Activated CD4-positive, alpha-beta T cell treated with anti-CD3 and anti-CD28 coated beads, Interleukin-2, amount 50 U/mL, for 24 hours (primary cell): ENCODE measurements at regions not wholly inside any gene's neighbourhood (a gene's known extent, or its start where the extent isn't known, plus 50 kb on each side); places are given as distances from the start of the nearest gene placed in this dataset.
"Not testable (repeated sequence)": the region's sequence is repeated elsewhere in the genome, so short reads cannot be mapped to it uniquely, and the experiment has no call there.

ENCODE experiments used
- DNase-seq, 2 donors: peaks; one replicate each; pipeline ENCODE4 v3.0.0-alpha.2; 2020; ENCODE audit warnings: low read depth in 1 of 2, low spot score in 1 of 2

DNA sequence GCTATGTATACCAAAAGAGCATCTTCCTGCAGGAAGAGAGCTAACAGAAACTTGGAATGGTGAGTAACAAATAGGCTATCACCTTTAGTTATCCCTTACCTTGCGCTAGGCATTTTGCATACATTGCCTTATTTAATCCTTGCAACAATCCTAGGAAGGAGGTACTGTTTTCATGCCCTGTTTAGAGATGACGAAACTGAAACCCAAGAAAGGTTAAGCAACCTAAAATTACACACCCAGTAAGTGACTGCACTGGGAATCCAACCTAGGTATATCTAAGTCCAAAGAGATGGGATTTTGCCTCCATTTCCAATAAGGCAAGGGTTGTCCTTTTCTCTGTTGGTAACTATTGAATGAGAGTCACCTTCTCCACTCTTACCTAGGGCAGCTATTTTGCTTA lies 144.5 kb downstream of the TM2D1 start:
- DNase-seq = no peak

DNA sequence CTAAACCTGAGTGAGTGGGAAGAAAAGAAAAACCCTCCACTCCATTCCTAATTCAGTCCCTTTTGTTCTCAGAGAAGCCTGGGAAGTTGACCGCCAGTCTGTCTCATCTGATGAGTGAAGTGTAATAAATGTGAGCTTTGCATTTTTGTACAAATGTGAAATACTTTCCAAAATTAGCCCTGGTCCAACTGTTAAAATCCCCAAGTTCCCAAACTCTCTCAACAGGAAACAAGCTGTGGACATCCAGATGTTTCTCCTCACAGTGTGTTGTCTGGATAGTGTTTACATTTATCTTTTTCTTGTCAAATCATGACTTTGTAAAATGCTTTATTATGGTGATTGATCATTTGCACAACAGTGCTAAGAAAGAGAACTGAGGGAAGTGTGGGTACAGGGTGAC lies 145.1 kb downstream of the TM2D1 start:
- DNase-seq = no peak

GRCh38 chr1:61572046-61572445 lies 152.9 kb downstream of the TM2D1 start:
- DNase-seq = no peak

DNA sequence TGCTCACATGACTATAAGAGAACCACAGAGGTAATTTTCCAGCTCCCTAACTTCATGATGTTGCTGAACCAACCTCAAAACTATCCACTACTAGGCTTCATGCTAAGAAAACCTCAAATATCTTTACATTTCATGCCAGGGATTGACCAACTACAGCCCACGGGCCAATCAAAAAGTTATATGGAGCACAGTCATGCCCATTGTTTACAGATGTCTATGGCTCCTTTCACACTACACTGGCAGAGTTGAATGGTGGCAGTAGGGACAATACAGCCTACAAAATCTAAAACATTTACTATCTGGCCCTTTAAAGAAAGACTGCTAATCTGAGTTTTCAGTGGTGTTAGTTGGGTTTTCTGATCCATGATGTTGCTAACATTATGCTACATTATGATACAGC lies 154.8 kb downstream of the TM2D1 start:
- DNase-seq = no peak

GRCh38 chr1:61569303-61569621 lies 155.7 kb downstream of the TM2D1 start:
- DNase-seq = no peak

DNA sequence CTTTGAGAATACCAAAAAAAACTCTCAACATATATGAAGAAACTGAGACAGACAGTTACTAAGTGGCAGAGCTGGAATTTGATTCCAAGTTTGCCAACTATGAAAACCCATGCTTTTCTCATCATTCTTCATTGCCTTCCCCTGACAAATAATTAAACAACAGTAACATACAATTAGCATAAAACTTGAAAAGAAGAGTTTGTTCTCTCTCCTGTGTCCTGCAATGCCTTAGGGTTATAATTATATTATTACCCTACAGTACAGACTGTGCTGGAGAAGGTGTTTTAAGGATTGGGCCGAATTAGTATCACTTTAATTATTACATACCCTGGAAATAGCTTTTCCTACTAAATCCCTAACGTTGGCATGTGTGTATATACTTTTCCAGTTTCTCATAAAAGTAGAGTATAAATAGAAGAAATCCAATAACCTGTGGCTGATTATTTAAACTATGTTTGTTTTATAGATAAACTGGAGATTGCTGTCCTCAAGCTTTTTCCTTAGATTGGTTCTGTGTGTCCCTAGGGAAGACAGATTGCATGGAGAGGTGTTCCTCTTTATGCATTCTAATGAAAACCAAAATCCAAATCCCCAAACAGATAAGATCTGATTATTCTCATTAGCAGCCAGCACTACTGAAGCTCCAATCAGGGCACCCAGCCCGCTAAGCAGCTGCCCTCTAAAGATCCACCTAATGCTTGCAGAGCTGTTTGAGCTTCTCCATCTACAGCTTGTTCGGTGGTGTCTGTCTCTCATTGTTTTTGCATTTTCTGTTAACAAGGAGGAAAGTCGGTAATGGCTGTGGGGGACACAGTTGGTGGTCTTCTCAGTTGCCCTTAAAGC lies 156.3 kb downstream of the TM2D1 start:
- no peak for DNase-seq

DNA sequence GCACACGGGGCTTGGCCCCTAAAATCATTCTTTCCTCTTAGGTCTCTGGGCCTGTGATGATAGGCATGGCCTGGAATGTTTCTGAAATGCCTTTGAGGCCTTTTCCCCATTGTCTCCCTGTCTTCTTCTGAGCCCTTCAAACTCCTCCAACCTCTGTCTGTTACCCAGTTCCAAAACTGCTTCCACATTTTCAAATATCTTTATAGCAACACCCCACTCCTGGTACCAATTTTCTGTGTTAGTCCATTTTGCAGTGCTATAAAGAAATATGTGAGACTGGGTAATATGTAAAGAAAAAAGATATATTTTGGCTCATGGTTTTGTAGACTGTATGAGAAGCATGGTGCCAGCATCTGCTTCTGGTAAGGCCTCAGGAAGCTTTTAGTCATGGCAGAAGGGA lies 158.8 kb downstream of the TM2D1 start:
- no peak for DNase-seq

DNA sequence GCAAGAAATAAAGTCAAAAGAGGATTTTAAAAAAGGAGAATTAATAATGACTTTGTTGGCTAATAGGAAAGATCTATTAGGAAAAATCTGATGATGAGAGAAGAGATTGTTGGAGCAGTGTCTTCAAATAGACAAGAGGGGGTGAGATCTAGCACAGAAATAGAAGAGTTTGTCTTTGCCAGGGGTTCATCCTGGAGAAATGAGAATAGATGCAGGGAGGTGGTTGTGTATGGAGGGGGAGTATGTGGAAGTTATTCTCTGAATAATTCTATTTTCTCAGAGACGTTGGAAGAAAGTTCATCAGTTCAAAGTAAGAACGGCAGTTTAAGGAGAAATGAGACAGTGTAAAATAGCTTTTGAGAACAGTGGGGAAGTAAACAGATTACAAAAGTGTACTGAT lies 161.3 kb downstream of the TM2D1 start:
- no peak for DNase-seq

- DNase-seq = no peak
Observed at GRCh38 chr1:61561666-61562065, 163.3 kb downstream of the TM2D1 start.

- no peak for DNase-seq
Observed at GRCh38 chr1:61560385-61560784, 164.6 kb downstream of the TM2D1 start.

- DNase-seq = no peak
Observed at GRCh38 chr1:61556631-61557030, 168.3 kb downstream of the TM2D1 start.

DNA sequence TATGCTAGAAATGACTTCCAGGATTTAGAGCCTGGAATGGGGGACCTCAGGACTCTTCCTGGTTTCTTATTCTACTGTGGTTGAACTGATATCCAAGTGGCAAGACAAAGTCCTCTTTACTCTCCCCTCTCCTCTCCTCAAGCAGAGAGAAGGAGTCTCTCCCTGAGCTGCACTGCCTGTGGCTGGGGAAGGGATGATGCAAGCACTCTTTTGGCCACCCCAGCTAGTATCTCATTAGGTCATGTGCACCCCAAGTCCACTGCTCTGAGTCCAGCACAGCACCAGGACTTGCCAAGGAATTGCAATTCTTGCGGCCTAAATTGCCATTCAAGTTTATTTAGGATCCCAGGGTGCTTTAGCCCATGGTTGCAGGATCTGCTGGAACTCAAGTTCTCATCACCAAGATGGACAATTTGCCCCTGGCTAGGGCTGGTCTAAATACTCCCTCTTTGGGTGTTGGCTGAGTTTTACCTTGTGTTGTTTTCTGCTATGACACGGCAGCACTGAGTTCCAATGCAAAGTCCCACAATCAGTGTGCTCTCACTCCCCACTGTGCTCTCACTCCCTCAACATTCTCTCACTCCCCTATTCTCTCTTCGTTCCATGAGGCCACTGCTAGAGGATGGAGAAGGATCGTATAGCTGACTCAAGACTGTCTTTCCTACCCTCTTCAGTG lies 172.2 kb downstream of the TM2D1 start:
- no peak for DNase-seq

DNA sequence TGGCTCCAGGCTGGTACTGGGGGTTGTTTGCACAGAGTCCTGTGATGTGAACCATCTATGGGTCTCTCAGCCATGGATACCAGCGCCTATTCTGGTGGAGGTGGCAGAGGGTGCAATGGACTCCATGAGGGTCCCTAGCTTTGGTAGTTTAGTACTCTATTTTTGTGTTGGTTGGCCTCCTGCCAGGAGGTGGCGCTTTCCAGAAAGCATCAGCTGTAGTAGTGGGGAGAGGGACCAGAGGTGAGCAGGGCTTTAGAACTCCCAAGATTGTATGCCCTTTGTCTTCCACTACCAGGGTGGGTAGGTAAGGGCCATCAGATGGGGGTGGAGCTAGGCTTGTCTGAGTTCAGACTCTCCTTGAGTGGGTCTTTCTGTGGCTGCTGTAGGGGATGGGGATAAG lies 177.6 kb downstream of the TM2D1 start:
- DNase-seq = not testable (repeated sequence)

DNA sequence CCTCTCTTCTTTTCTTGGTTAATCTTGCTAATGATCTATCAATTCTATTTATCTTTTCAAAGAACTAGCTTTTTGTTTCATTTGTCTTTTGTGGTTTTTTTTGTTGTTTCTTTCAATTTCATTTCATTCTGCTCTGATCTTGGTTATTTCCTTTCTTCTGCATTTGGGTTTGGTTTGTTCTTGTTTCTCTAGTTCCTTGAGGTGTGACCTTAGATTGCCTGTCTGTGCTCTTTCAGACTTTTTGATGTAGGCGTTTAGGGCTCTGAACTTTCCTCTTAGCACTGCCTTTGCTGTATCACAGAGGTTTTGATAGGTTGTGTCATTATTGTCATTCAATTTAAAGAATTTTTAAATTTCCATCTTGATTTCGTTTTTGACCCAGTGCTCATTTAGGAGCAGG lies 180.1 kb downstream of the TM2D1 start:
- DNase-seq = not testable (repeated sequence)

DNA sequence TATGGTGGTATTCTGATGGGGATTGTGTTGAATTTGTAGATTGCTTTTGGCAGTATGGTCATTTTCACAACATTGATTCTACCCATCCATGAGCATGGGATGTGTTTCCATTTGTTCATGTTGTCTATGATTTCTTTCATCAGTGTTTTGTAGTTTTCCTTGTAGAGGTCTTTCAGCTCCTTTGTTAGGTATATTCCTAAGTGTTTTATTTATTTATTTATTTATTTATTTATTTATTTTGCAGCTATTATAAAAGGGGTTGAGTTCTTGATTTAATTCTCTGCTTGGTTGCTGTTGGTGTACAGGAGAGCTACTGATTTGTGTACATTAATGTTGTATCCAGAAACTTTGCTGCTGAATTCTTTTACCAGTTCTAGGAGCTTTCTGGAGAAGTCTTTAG lies 181.4 kb downstream of the TM2D1 start:
- DNase-seq = not testable (repeated sequence)

DNA sequence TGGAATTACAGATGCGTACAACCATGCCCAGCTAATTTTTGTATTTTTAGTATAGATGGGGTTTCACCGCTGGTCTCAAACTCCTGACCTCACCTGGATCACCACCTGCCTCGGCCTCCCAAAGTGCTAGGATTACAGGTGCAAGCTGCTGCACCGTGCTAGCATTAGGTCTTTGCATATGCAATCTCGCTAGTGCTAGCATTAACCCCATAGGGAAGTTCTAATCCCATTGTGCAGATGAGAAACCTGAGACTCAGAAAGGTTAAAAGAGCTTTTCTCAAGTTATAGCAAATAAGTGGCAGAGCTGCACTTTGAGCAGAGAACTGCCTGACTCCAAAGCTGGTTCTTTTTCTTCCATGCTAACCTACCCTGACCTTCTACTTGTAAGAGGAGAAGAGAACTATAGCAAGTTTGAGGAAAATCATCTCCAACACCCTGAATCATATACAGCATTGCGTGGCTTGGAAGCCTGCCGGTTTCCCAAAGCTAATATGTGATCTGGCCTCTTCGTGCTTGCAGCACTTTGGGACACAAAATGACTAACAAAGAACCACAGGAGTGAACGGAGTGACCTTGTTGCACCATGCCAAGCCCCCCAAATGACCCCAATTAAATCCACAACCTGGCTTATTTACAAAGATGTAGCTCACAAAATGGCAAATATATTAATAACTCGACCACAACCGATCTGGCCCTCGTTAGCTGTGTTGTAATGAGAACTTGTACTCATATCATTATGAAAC lies 185.1 kb downstream of the TM2D1 start:
- DNase-seq = no peak

GRCh38 chr1:61538228-61538627 lies 186.7 kb downstream of the TM2D1 start:
- DNase-seq = no peak

DNA sequence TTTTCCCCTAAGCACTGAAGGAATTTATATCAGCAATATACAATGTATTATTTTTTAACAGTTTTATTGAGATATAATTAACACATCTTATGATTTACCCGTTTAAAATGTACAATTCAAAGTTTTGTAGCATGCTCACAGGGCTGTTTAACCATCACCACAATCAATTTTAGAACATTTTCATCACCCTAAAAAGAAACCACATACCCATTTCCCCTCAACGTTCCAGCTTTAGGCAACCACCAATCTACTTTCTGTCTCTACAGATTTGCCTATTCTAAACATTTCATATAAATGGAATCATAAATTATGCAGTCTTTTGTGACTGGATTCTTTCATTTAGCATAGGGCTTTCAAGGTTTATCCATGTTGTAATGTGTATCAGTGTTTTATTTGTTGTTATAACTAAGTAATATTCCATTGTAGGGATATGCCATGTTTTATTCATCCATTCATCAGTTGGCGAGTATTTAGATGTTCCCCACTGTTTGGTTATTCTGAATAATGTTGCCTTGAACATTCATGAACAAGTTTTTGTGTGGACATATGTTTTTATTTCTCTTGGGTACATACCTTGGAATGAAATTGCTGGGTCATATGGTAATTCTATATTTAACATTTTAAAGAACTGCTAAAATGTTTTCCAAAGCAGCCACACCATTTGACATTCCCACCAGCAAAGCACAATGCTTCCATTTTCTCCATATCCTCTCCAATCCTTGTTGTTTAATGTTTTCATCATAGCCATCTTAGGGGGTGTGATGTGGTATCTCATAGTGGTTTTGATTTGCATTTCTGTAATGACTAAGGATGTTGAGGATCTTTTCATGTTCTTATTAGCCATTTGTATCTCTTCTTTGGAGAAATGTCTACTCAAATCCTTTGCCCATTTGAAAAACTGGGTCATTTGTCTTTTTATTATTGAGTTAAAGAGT lies 188.5 kb downstream of the TM2D1 start:
- DNase-seq = no peak

GRCh38 chr1:61534847-61535246 lies 190.1 kb downstream of the TM2D1 start:
- DNase-seq = no peak

DNA sequence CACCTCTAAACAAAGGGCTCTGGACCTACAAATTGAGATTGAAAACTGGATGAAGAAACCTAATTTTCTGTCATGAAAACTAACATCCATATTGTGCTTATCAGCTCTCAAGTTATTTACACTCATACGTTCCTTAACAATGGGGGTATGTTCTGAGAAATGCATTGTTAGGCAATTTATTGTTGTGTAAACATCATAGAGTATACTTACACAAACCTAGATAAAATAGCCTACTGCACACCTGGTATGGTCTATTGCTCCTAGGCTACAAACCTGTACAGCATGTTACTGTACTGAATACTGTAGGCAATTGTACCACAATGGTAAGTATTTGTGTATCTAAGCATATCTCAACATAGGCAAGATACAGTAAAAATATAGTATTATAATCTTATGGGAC lies 191.4 kb downstream of the TM2D1 start:
- no peak for DNase-seq

GRCh38 chr1:61531716-61532115 lies 193.2 kb downstream of the TM2D1 start:
- DNase-seq = no peak
